Left renal cortex interstitium (tissue), 4 donors: ENCODE measurements at regions not wholly inside any gene's neighbourhood (a gene's known extent, or its start where the extent isn't known, plus 50 kb on each side); places are given as distances from the start of the nearest gene placed in this dataset.

Experiments used
- DNase-seq, 4 donors: peaks; one replicate each; pipeline ENCODE4 v3.0.0-alpha.2; 2013; ENCODE audit warnings: low read depth in 4 of 4, low spot score in 2 of 4, missing footprints in 1 of 4

- no peak for DNase-seq
Measured at GRCh38 chrX:39905946-39906345, 191.8 kb downstream of the BCOR start.

GRCh38 chrX:39907964-39908661 is 189.6 kb downstream of the BCOR start:
- no peak for DNase-seq

GRCh38 chrX:39909996-39910395 is 187.8 kb downstream of the BCOR start:
- DNase-seq, result no peak

GRCh38 chrX:39910651-39911050 is 187.1 kb downstream of the BCOR start:
- no peak for DNase-seq

GRCh38 chrX:39911278-39911897 is 186.4 kb downstream of the BCOR start:
- DNase-seq, result no peak

- DNase-seq, result no peak
Measured at GRCh38 chrX:39912126-39912525, 185.6 kb downstream of the BCOR start.

GRCh38 chrX:39915081-39915480 is 182.7 kb downstream of the BCOR start:
- no peak for DNase-seq

- no peak for DNase-seq
Measured at GRCh38 chrX:39915596-39915995, 182.2 kb downstream of the BCOR start.

- DNase-seq, result no peak
Measured at GRCh38 chrX:39921838-39922237, 175.9 kb downstream of the BCOR start.

GRCh38 chrX:39922488-39922887 is 175.3 kb downstream of the BCOR start:
- no peak for DNase-seq

GRCh38 chrX:39922926-39923325 is 174.8 kb downstream of the BCOR start:
- no peak for DNase-seq

GRCh38 chrX:39927380-39927779 is 170.4 kb downstream of the BCOR start:
- DNase-seq, result no peak

- no peak for DNase-seq
Measured at GRCh38 chrX:39928704-39929378, 168.9 kb downstream of the BCOR start.

- no peak for DNase-seq
Measured at GRCh38 chrX:39929379-39930025, 168.3 kb downstream of the BCOR start.

GRCh38 chrX:39930786-39931528 is 166.8 kb downstream of the BCOR start:
- DNase-seq, result no peak

- no peak for DNase-seq
Measured at GRCh38 chrX:39931529-39932282, 166.1 kb downstream of the BCOR start.

GRCh38 chrX:39935411-39936064 is 162.2 kb downstream of the BCOR start:
- no peak for DNase-seq

GRCh38 chrX:39936886-39937770 is 160.6 kb downstream of the BCOR start:
- DNase-seq, result no peak

- DNase-seq, result no peak
Measured at GRCh38 chrX:39938466-39938865, 159.3 kb downstream of the BCOR start.
